ENCODE measurements at regions not wholly inside any gene's neighbourhood (a gene's known extent, or its start where the extent isn't known, plus 50 kb on each side); places are given as distances from the start of the nearest gene placed in this dataset.

- Mint-ChIP-seq H3K9me3 (peaks cover 8% of the 10 kb centered on the region), H3K4me1 (ENCODE audit: low read depth) (no peaks in the 10 kb centered on the region), H3K27ac (no peak overlapping the region), H3K4me3 (no peak overlapping the region), H3K36me3 (ENCODE audit: low read depth) (no peaks in the 10 kb centered on the region), H3K27me3 (no peaks in the 10 kb centered on the region)
- POLR2A ChIA-PET = no interaction called here
- ATAC-seq (no peak), DNase-seq (no peak)
- no peak for TF ChIP-seq CTCF (IDR thresholded peaks at IDR 0.05)
- intact Hi-C loops (cut with micrococcal nuclease) = no loop called here
- CTCF ChIA-PET = interaction anchor here (0.7 kb wide), 1 partner anchor 49 kb away, joined by 3 read pairs; no protein-coding TSS in a partner anchor
These were observed 158.9 kb upstream of the FOXG1 start for GRCh38 chr14:28607661-28608060.

- intact Hi-C loops (cut with micrococcal nuclease) = no loop called here
These were observed 158.1 kb upstream of the FOXG1 start for GRCh38 chr14:28608443-28608842.

GRCh38 chr14:28608851-28609828, 157.4 kb upstream of the FOXG1 start:
- Mint-ChIP-seq H3K9me3 (peaks cover 8% of the 10 kb centered on the region), H3K27ac (no peak overlapping the region), H3K36me3 (ENCODE audit: low read depth) (no peaks in the 10 kb centered on the region), H3K4me1 (ENCODE audit: low read depth) (no peaks in the 10 kb centered on the region), H3K4me3 (no peak overlapping the region), H3K27me3 (no peaks in the 10 kb centered on the region)
- ATAC-seq (no peak), DNase-seq (peak; percentile 51)
- peak; percentile 64 for TF ChIP-seq CTCF (IDR thresholded peaks at IDR 0.05)
- intact Hi-C loops (cut with micrococcal nuclease) = no loop called here
- POLR2A ChIA-PET = no interaction called here
- CTCF ChIA-PET = no interaction called here

More at GRCh38 chr14:28608443-28608842, 158.1 kb upstream of the FOXG1 start:
- H3K4me1 Mint-ChIP-seq (ENCODE audit: low read depth) = no peaks in the 10 kb centered on the region
- no peaks in the 10 kb centered on the region for H3K27me3 Mint-ChIP-seq
- no peaks in the 10 kb centered on the region for H3K36me3 Mint-ChIP-seq (ENCODE audit: low read depth)
- TF ChIP-seq CTCF (IDR thresholded peaks at IDR 0.05) = no peak
- DNase-seq = no peak
- H3K27ac Mint-ChIP-seq = no peak overlapping the region
- peaks cover 8% of the 10 kb centered on the region for H3K9me3 Mint-ChIP-seq
- CTCF ChIA-PET = interaction anchor here (0.7 kb wide), 1 partner anchor 48 kb away, joined by 3 read pairs; no protein-coding TSS in a partner anchor
- POLR2A ChIA-PET = no interaction called here
- no peak overlapping the region for H3K4me3 Mint-ChIP-seq
- no peak for ATAC-seq

- intact Hi-C loops (cut with micrococcal nuclease) = no loop called here
- CTCF ChIA-PET = no interaction called here
- Mint-ChIP-seq H3K4me1 (ENCODE audit: low read depth) (no peaks in the 10 kb centered on the region), H3K4me3 (no peak overlapping the region), H3K36me3 (ENCODE audit: low read depth) (no peaks in the 10 kb centered on the region), H3K27me3 (no peaks in the 10 kb centered on the region), H3K9me3 (peaks cover 12% of the 10 kb centered on the region), H3K27ac (no peak overlapping the region)
- no peak for ATAC-seq
- POLR2A ChIA-PET = no interaction called here
- DNase-seq = no peak
- no peak for TF ChIP-seq CTCF (IDR thresholded peaks at IDR 0.05)
These were observed 154.2 kb upstream of the FOXG1 start for GRCh38 chr14:28612414-28612813.

- no peak for TF ChIP-seq CTCF (IDR thresholded peaks at IDR 0.05)
- intact Hi-C loops (cut with micrococcal nuclease) = no loop called here
- no peaks in the 10 kb centered on the region for H3K36me3 Mint-ChIP-seq (ENCODE audit: low read depth)
- CTCF ChIA-PET = no interaction called here
- POLR2A ChIA-PET = no interaction called here
- DNase-seq = no peak
- H3K27me3 Mint-ChIP-seq = no peaks in the 10 kb centered on the region
- H3K4me1 Mint-ChIP-seq (ENCODE audit: low read depth) = no peaks in the 10 kb centered on the region
- H3K9me3 Mint-ChIP-seq = peaks cover 12% of the 10 kb centered on the region
- H3K4me3 Mint-ChIP-seq = no peak overlapping the region
- no peak for ATAC-seq
- no peak overlapping the region for H3K27ac Mint-ChIP-seq
These were observed 153.1 kb upstream of the FOXG1 start for GRCh38 chr14:28613532-28613931.

Measured in activated CD8-positive, alpha-beta T cell treated with anti-CD3 and anti-CD28 coated beads for 36 hours (primary cell).